A549 (cell line): ENCODE measurements at regions not wholly inside any gene's neighbourhood (a gene's known extent, or its start where the extent isn't known, plus 50 kb on each side); places are given as distances from the start of the nearest gene placed in this dataset.
A peak's percentile ranks its signal among the peaks of the same experiment; 100 is the strongest.

ENCODE experiments used
- ATAC-seq, 2 experiments: fragments of 200-7000 bp in 1 of 2; fragments of >200 bp in 1 of 2; cut with Nextera tagmentation in 1 of 2; cut with Tn5 transposase in 1 of 2; 3 replicates each; pipeline versions ENCODE4 v1.8.0 to v1.9.1; 2018 to 2020; ENCODE audit warnings: mild to moderate bottlenecking in 1 of 2, moderate library complexity in 1 of 2
- CTCF ChIA-PET: fragments of 300-600 bp; sonication (Branson Sonifier 250); formaldehyde crosslinking; extraction: SDS; loops from one replicate; lab custom pipeline; 2021; ENCODE audit warnings: antibody characterized with exemption, inconsistent platforms; lab: Yijun Ruan, JAX
- POLR2A ChIA-PET: fragments of 350-600 bp; formaldehyde crosslinking; extraction: SDS; loops from one replicate; lab custom pipeline; 2021; ENCODE audit warnings: antibody characterized with exemption, inconsistent platforms; lab: Yijun Ruan, JAX
- DNase-seq, 2 experiments: peaks; one replicate each; pipeline versions ENCODE4 v3.0.0 to v3.0.0-alpha.2; 2011 to 2016; ENCODE audit warnings: low read depth in 1 of 2, low spot score in 1 of 2
- FAIRE-seq: peaks from 2 replicates; lab custom pipeline; 2011; peaks lifted over from hg19 to GRCh38; lab: Jason Lieb, UNC
- H3K27ac ChIP-seq, 2 experiments: fragments of >200 bp; sonication (Bioruptor Twin); formaldehyde crosslinking; 3 replicates each; pipeline ENCODE4 v1.5.1; 2016 to 2017
- H3K4me1 ChIP-seq: fragments of >200 bp; sonication (Bioruptor Twin); formaldehyde crosslinking; 3 replicates; pipeline ENCODE4 v1.6.1; 2016
- H3K4me2 ChIP-seq: fragments of >200 bp; sonication (Bioruptor Twin); formaldehyde crosslinking; 3 replicates; pipeline ENCODE4 v1.6.1; 2016
- H3K4me3 ChIP-seq: fragments of >200 bp; sonication (Bioruptor Twin); formaldehyde crosslinking; 3 replicates; pipeline ENCODE4 v1.5.1; 2016
- H3K9me3 ChIP-seq: fragments of >200 bp; sonication (Bioruptor Twin); formaldehyde crosslinking; 3 replicates; pipeline ENCODE4 v1.6.1; 2016
- BHLHE40 ChIP-seq: IDR thresholded peaks from 2 replicates; pipeline ENCODE4 v1.6.1; 2012; ENCODE audit warnings: low read depth, low read length, inconsistent platforms
- CHD4 ChIP-seq: fragments of 200-600 bp; sonication (generic); IDR thresholded peaks from 2 replicates; pipeline ENCODE4 v1.6.1; 2016; ENCODE audit warnings: antibody characterized with exemption, mild to moderate bottlenecking, borderline replicate concordance
- ESRRA ChIP-seq: fragments of 150-350 bp; IDR thresholded peaks from 2 replicates; pipeline ENCODE4 v1.6.1; 2014; ENCODE audit warnings: mild to moderate bottlenecking, low read length, borderline replicate concordance
- FOSB ChIP-seq: fragments of 250-450 bp; sonication (Bioruptor Pico); IDR thresholded peaks from 2 replicates; pipeline ENCODE4 v1.5.0; 2020; ENCODE audit warnings: mild to moderate bottlenecking, moderate library complexity
- GATA3 ChIP-seq: IDR thresholded peaks from 2 replicates; pipeline ENCODE4 v1.6.1; 2012; ENCODE audit warnings: borderline replicate concordance
- KDM1A ChIP-seq: fragments of 200-600 bp; sonication (generic); IDR thresholded peaks from 2 replicates; pipeline ENCODE4 v1.6.1; 2016; ENCODE audit warnings: low read depth, mild to moderate bottlenecking
- MAFK ChIP-seq: fragments of 450-650 bp; IDR thresholded peaks from 2 replicates; pipeline ENCODE4 v1.6.1; 2014; ENCODE audit not compliant: partially characterized antibody
- PHF8 ChIP-seq: fragments of 200-600 bp; sonication (generic); IDR thresholded peaks from 2 replicates; pipeline ENCODE4 v1.6.1; 2016; ENCODE audit warnings: low read depth, mild to moderate bottlenecking, antibody characterized with exemption, moderate library complexity, borderline replicate concordance
- POLR2AphosphoS2 ChIP-seq: conservative IDR thresholded peaks from 2 replicates; pipeline ENCODE4 v1.6.1; 2012; ENCODE audit warnings: low read length, improper control_type of control experiment, inconsistent platforms
- RAD21 ChIP-seq, 2 experiments: fragments of >200 bp in 1 of 2; sonication (Bioruptor Twin) in 1 of 2; formaldehyde crosslinking in 1 of 2; IDR thresholded peaks in 1 of 2; conservative IDR thresholded peaks in 1 of 2; 2 replicates in 1 of 2; 3 replicates in 1 of 2; pipeline ENCODE4 v1.6.1; 2012 to 2018; ENCODE audit warnings: inconsistent platforms in 1 of 2
- RCOR1 ChIP-seq: fragments of 150-350 bp; IDR thresholded peaks from 2 replicates; pipeline ENCODE4 v1.6.1; 2014; ENCODE audit warnings: antibody characterized with exemption, low read length, low read depth
- SMC3 ChIP-seq: fragments of >200 bp; sonication (Bioruptor Twin); formaldehyde crosslinking; IDR thresholded peaks from 3 replicates; pipeline ENCODE4 v1.6.1; 2018; ENCODE audit warnings: inconsistent platforms
- ZFP36 ChIP-seq: fragments of 450-650 bp; IDR thresholded peaks from 2 replicates; pipeline ENCODE4 v1.6.1; 2014; ENCODE audit warnings: borderline replicate concordance; ENCODE audit not compliant: partially characterized antibody
- WGBS: methylation state at CpG from one replicate; pipeline ENCODE4 v1.1.6; 2017; ENCODE audit errors: missing lambda C conversion rate; 5-methylcytosine and 5-hydroxymethylcytosine counted together
- TF ChIP-seq, protein P1 (sequence below): fragments of 450-650 bp; IDR thresholded peaks from 2 replicates; pipeline ENCODE4 v1.6.1; 2014; ENCODE audit warnings: antibody characterized with exemption
- TF ChIP-seq, protein P2 (sequence below): fragments of >200 bp; sonication (Bioruptor Twin); formaldehyde crosslinking; IDR thresholded peaks from 3 replicates; pipeline ENCODE4 v1.6.1; 2016
- TF ChIP-seq, protein P3 (sequence below): fragments of >200 bp; sonication (Bioruptor Twin); formaldehyde crosslinking; IDR thresholded peaks from 2 replicates; pipeline ENCODE4 v1.6.1; 2016
- TF ChIP-seq, protein P4 (sequence below): fragments of >200 bp; sonication (Bioruptor Twin); formaldehyde crosslinking; IDR thresholded peaks from 3 replicates; pipeline ENCODE4 v1.5.1; 2016
- TF ChIP-seq, protein P5 (sequence below): IDR thresholded peaks from 2 replicates; pipeline ENCODE4 v1.6.1; 2012
- TF ChIP-seq, protein P6 (sequence below): fragments of 150-350 bp; IDR thresholded peaks from 2 replicates; pipeline ENCODE4 v1.6.1; 2014; ENCODE audit warnings: low read depth, mild to moderate bottlenecking, low read length

DNA sequence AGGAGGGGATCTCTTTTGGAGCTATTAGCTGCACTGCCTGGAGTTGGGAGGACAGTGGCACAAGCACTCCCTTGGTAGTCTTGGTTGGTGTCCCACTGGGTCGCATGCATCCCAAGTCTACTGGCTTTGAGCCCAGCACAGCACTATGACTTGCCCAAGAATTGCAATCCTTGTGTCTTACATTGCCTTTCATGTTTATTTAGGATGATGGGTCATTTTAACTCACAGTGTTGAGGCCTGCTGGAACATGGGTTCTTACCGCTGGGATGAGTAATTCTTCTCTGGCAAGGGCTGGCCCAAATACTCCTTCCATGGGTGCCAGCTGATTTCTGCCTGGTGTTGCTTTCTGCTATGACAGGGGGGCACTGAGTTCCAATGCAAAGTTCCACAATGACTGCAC, 185.5 kb downstream of the TEX13C start:
- H3K4me3 ChIP-seq, result no peak overlapping the region
- H3K4me1 ChIP-seq, result no peaks in the 10 kb centered on the region
- TF ChIP-seq CHD4, result no peak
- TF ChIP-seq RAD21 (conservative IDR thresholded peaks at IDR 0.05 in 1 of 2, IDR thresholded peaks at IDR 0.05 in 1 of 2), result no peak
- TF ChIP-seq GATA3, result no peak
- TF ChIP-seq, protein P1, sequence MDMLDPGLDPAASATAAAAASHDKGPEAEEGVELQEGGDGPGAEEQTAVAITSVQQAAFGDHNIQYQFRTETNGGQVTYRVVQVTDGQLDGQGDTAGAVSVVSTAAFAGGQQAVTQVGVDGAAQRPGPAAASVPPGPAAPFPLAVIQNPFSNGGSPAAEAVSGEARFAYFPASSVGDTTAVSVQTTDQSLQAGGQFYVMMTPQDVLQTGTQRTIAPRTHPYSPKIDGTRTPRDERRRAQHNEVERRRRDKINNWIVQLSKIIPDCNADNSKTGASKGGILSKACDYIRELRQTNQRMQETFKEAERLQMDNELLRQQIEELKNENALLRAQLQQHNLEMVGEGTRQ, result no peak
- TF ChIP-seq, protein P2, sequence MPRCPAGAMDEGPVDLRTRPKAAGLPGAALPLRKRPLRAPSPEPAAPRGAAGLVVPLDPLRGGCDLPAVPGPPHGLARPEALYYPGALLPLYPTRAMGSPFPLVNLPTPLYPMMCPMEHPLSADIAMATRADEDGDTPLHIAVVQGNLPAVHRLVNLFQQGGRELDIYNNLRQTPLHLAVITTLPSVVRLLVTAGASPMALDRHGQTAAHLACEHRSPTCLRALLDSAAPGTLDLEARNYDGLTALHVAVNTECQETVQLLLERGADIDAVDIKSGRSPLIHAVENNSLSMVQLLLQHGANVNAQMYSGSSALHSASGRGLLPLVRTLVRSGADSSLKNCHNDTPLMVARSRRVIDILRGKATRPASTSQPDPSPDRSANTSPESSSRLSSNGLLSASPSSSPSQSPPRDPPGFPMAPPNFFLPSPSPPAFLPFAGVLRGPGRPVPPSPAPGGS, result no peak
- no peak for TF ChIP-seq SMC3
- H3K9me3 ChIP-seq, result no peaks in the 10 kb centered on the region
- ATAC-seq, result no peak
- H3K4me2 ChIP-seq, result no peak overlapping the region
- H3K27ac ChIP-seq, result no peak overlapping the region
- WGBS, result 8% methylated on average over 2 of the region's 2 CpGs
- DNase-seq, result no peak
- no peak for FAIRE-seq
- ChIA-PET CTCF (no interaction called here), POLR2A (no interaction called here)

DNA sequence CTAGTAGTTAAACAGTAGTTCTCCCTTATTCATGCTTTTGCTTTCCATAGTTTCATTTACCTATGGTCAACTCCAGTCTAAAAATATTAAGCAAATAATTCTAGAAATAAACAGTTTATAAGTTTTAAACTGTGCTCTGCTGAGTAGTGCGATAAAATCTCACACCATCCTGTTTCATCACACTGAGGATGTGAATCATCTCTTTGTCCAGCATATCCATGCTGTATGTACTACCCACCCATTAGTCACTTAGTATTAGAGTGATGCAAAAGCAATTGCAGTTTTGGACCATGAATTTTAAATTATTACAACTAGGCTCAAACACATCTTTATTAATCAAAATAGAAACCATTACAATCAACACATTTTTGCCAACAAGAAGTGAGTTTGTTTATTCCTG, 187.4 kb downstream of the TEX13C start:
- FAIRE-seq (peak; percentile 7), DNase-seq (no peak)
- Histone ChIP-seq H3K4me2 (no peak overlapping the region), H3K4me3 (no peak overlapping the region), H3K27ac (no peak overlapping the region)
- 5% methylated on average over 1 of the region's 1 CpG for WGBS
- TF ChIP-seq, protein P3, sequence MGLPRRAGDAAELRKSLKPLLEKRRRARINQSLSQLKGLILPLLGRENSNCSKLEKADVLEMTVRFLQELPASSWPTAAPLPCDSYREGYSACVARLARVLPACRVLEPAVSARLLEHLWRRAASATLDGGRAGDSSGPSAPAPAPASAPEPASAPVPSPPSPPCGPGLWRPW, result no peak
- TF ChIP-seq, protein P4, sequence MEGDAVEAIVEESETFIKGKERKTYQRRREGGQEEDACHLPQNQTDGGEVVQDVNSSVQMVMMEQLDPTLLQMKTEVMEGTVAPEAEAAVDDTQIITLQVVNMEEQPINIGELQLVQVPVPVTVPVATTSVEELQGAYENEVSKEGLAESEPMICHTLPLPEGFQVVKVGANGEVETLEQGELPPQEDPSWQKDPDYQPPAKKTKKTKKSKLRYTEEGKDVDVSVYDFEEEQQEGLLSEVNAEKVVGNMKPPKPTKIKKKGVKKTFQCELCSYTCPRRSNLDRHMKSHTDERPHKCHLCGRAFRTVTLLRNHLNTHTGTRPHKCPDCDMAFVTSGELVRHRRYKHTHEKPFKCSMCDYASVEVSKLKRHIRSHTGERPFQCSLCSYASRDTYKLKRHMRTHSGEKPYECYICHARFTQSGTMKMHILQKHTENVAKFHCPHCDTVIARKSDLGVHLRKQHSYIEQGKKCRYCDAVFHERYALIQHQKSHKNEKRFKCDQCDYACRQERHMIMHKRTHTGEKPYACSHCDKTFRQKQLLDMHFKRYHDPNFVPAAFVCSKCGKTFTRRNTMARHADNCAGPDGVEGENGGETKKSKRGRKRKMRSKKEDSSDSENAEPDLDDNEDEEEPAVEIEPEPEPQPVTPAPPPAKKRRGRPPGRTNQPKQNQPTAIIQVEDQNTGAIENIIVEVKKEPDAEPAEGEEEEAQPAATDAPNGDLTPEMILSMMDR, result no peak
- TF ChIP-seq KDM1A (no peak), RCOR1 (no peak), ESRRA (no peak), ZFP36 (no peak)
- TF ChIP-seq, protein P5, sequence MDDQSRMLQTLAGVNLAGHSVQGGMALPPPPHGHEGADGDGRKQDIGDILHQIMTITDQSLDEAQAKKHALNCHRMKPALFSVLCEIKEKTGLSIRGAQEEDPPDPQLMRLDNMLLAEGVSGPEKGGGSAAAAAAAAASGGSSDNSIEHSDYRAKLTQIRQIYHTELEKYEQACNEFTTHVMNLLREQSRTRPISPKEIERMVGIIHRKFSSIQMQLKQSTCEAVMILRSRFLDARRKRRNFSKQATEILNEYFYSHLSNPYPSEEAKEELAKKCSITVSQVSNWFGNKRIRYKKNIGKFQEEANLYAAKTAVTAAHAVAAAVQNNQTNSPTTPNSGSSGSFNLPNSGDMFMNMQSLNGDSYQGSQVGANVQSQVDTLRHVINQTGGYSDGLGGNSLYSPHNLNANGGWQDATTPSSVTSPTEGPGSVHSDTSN, result no peak
- TF ChIP-seq, all 56 proteins: peak for 0
- no peak for ATAC-seq
- ChIA-PET CTCF (no interaction called here), POLR2A (no interaction called here)
- H3K9me3 ChIP-seq, result no peaks in the 10 kb centered on the region
- no peaks in the 10 kb centered on the region for H3K4me1 ChIP-seq

DNA sequence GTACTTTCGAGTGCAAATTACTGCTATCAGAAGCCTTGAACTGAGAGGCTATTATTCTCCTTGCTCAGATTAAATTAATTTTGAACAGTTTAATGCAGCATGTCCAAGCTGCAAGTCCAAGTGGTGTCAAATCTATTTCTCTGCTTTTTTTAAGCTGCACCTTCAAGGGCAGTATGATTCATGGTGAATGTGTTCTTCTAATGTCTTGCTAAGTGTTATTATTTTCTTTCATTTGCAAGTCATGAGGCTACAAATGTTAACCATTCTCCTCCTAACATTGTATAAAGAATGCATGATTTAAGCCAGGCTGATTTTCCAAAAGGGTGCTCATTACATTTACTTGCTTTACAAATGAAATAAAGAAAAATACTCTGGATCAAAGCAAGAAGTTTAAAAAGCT, 200.4 kb downstream of the TEX13C start:
- DNase-seq, result no peak
- Histone ChIP-seq H3K4me1 (no peaks in the 10 kb centered on the region), H3K9me3 (no peaks in the 10 kb centered on the region), H3K4me3 (no peak overlapping the region), H3K27ac (no peak overlapping the region), H3K4me2 (no peak overlapping the region)
- 7% methylated on average over 1 of the region's 1 CpG for WGBS
- TF ChIP-seq PHF8 (no peak), POLR2AphosphoS2 (no peak), BHLHE40 (no peak), MAFK (no peak), RAD21 (conservative IDR thresholded peaks at IDR 0.05 in 1 of 2, IDR thresholded peaks at IDR 0.05 in 1 of 2) (no peak), FOSB (CRISPR knock-in tag) (no peak)
- TF ChIP-seq, protein P6, sequence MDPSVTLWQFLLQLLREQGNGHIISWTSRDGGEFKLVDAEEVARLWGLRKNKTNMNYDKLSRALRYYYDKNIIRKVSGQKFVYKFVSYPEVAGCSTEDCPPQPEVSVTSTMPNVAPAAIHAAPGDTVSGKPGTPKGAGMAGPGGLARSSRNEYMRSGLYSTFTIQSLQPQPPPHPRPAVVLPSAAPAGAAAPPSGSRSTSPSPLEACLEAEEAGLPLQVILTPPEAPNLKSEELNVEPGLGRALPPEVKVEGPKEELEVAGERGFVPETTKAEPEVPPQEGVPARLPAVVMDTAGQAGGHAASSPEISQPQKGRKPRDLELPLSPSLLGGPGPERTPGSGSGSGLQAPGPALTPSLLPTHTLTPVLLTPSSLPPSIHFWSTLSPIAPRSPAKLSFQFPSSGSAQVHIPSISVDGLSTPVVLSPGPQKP, result no peak
- ChIA-PET CTCF (no interaction called here), POLR2A (no interaction called here)
- no peak for ATAC-seq
- peak; percentile 32 for FAIRE-seq
